ENCODE measurements at regions not wholly inside any gene's neighbourhood (a gene's known extent, or its start where the extent isn't known, plus 50 kb on each side); places are given as distances from the start of the nearest gene placed in this dataset.

GRCh38 chr20:56842056-56842455 lies 212.9 kb downstream of the TFAP2C start:
- Histone ChIP-seq H3K27me3 (ENCODE audit: insufficient read depth, low read length) (no peaks in the 10 kb centered on the region), H3K4me3 (ENCODE audit: low read length) (no peak overlapping the region), H3K9me3 (ENCODE audit: low read depth, low read length) (no peaks in the 10 kb centered on the region), H3K4me1 (ENCODE audit: insufficient read depth, low read length) (no peaks in the 10 kb centered on the region)

GRCh38 chr20:56843386-56843785 lies 214.3 kb downstream of the TFAP2C start:
- no peaks in the 10 kb centered on the region for H3K4me1 ChIP-seq (ENCODE audit: insufficient read depth, low read length)
- no peaks in the 10 kb centered on the region for H3K9me3 ChIP-seq (ENCODE audit: low read depth, low read length)
- H3K4me3 ChIP-seq (ENCODE audit: low read length): no peak overlapping the region
- H3K27me3 ChIP-seq (ENCODE audit: insufficient read depth, low read length): no peaks in the 10 kb centered on the region

- Histone ChIP-seq H3K9me3 (ENCODE audit: low read depth, low read length) (no peaks in the 10 kb centered on the region), H3K4me3 (ENCODE audit: low read length) (no peak overlapping the region), H3K4me1 (ENCODE audit: insufficient read depth, low read length) (no peaks in the 10 kb centered on the region), H3K27me3 (ENCODE audit: insufficient read depth, low read length) (no peaks in the 10 kb centered on the region)
Observed at GRCh38 chr20:56843817-56844216, 214.7 kb downstream of the TFAP2C start.

GRCh38 chr20:56845546-56846086 lies 216.5 kb downstream of the TFAP2C start:
- Histone ChIP-seq H3K4me3 (ENCODE audit: low read length) (no peak overlapping the region), H3K4me1 (ENCODE audit: insufficient read depth, low read length) (no peaks in the 10 kb centered on the region), H3K27me3 (ENCODE audit: insufficient read depth, low read length) (no peaks in the 10 kb centered on the region), H3K9me3 (ENCODE audit: low read depth, low read length) (no peaks in the 10 kb centered on the region)

GRCh38 chr20:56848561-56848960 lies 219.5 kb downstream of the TFAP2C start:
- Histone ChIP-seq H3K9me3 (ENCODE audit: low read depth, low read length) (no peaks in the 10 kb centered on the region), H3K27me3 (ENCODE audit: insufficient read depth, low read length) (no peaks in the 10 kb centered on the region), H3K4me3 (ENCODE audit: low read length) (no peak overlapping the region), H3K4me1 (ENCODE audit: insufficient read depth, low read length) (no peaks in the 10 kb centered on the region)

- Histone ChIP-seq H3K9me3 (ENCODE audit: low read depth, low read length) (no peaks in the 10 kb centered on the region), H3K4me3 (ENCODE audit: low read length) (no peak overlapping the region), H3K4me1 (ENCODE audit: insufficient read depth, low read length) (no peaks in the 10 kb centered on the region), H3K27me3 (ENCODE audit: insufficient read depth, low read length) (no peaks in the 10 kb centered on the region)
Observed at GRCh38 chr20:56851552-56851951, 222.4 kb downstream of the TFAP2C start.

GRCh38 chr20:56855708-56856107 lies 226.6 kb downstream of the TFAP2C start:
- H3K4me3 ChIP-seq (ENCODE audit: low read length): no peak overlapping the region
- H3K4me1 ChIP-seq (ENCODE audit: insufficient read depth, low read length): no peaks in the 10 kb centered on the region
- no peaks in the 10 kb centered on the region for H3K27me3 ChIP-seq (ENCODE audit: insufficient read depth, low read length)
- no peaks in the 10 kb centered on the region for H3K9me3 ChIP-seq (ENCODE audit: low read depth, low read length)

- no peaks in the 10 kb centered on the region for H3K9me3 ChIP-seq (ENCODE audit: low read depth, low read length)
- H3K4me3 ChIP-seq (ENCODE audit: low read length): no peak overlapping the region
- no peaks in the 10 kb centered on the region for H3K27me3 ChIP-seq (ENCODE audit: insufficient read depth, low read length)
- H3K4me1 ChIP-seq (ENCODE audit: insufficient read depth, low read length): no peaks in the 10 kb centered on the region
Observed at GRCh38 chr20:56857950-56858349, 228.8 kb downstream of the TFAP2C start.

GRCh38 chr20:56859039-56859800 lies 230.1 kb downstream of the TFAP2C start:
- Histone ChIP-seq H3K27me3 (ENCODE audit: insufficient read depth, low read length) (no peaks in the 10 kb centered on the region), H3K4me1 (ENCODE audit: insufficient read depth, low read length) (no peaks in the 10 kb centered on the region), H3K9me3 (ENCODE audit: low read depth, low read length) (no peaks in the 10 kb centered on the region), H3K4me3 (ENCODE audit: low read length) (no peak overlapping the region)

- Histone ChIP-seq H3K4me1 (ENCODE audit: insufficient read depth, low read length) (no peaks in the 10 kb centered on the region), H3K9me3 (ENCODE audit: low read depth, low read length) (no peaks in the 10 kb centered on the region), H3K4me3 (ENCODE audit: low read length) (no peak overlapping the region), H3K27me3 (ENCODE audit: insufficient read depth, low read length) (no peaks in the 10 kb centered on the region)
Observed at GRCh38 chr20:56859801-56860261, 230.7 kb downstream of the TFAP2C start.

- Histone ChIP-seq H3K4me1 (ENCODE audit: insufficient read depth, low read length) (no peaks in the 10 kb centered on the region), H3K27me3 (ENCODE audit: insufficient read depth, low read length) (no peaks in the 10 kb centered on the region), H3K4me3 (ENCODE audit: low read length) (no peak overlapping the region), H3K9me3 (ENCODE audit: low read depth, low read length) (no peaks in the 10 kb centered on the region)
Observed at GRCh38 chr20:56860413-56860812, 231.3 kb downstream of the TFAP2C start.

GRCh38 chr20:56861590-56861989 lies 232.5 kb downstream of the TFAP2C start:
- H3K4me1 ChIP-seq (ENCODE audit: insufficient read depth, low read length): no peaks in the 10 kb centered on the region
- no peaks in the 10 kb centered on the region for H3K9me3 ChIP-seq (ENCODE audit: low read depth, low read length)
- H3K27me3 ChIP-seq (ENCODE audit: insufficient read depth, low read length): no peaks in the 10 kb centered on the region
- no peak overlapping the region for H3K4me3 ChIP-seq (ENCODE audit: low read length)

GRCh38 chr20:56865055-56865454 lies 235.9 kb downstream of the TFAP2C start:
- Histone ChIP-seq H3K9me3 (ENCODE audit: low read depth, low read length) (no peaks in the 10 kb centered on the region), H3K4me1 (ENCODE audit: insufficient read depth, low read length) (no peaks in the 10 kb centered on the region), H3K27me3 (ENCODE audit: insufficient read depth, low read length) (no peaks in the 10 kb centered on the region), H3K4me3 (ENCODE audit: low read length) (no peak overlapping the region)

- H3K27me3 ChIP-seq (ENCODE audit: insufficient read depth, low read length): no peaks in the 10 kb centered on the region
- no peaks in the 10 kb centered on the region for H3K9me3 ChIP-seq (ENCODE audit: low read depth, low read length)
Observed at GRCh38 chr20:56867128-56867527, 238.0 kb downstream of the TFAP2C start.

GRCh38 chr20:56868746-56869145 lies 239.6 kb downstream of the TFAP2C start:
- H3K4me1 ChIP-seq (ENCODE audit: insufficient read depth, low read length): no peaks in the 10 kb centered on the region
- no peak overlapping the region for H3K4me3 ChIP-seq (ENCODE audit: low read length)
- H3K27me3 ChIP-seq (ENCODE audit: insufficient read depth, low read length): no peaks in the 10 kb centered on the region
- no peaks in the 10 kb centered on the region for H3K9me3 ChIP-seq (ENCODE audit: low read depth, low read length)

More at GRCh38 chr20:56867128-56867527, 238.0 kb downstream of the TFAP2C start:
- Histone ChIP-seq H3K4me3 (ENCODE audit: low read length) (no peak overlapping the region), H3K4me1 (ENCODE audit: insufficient read depth, low read length) (no peaks in the 10 kb centered on the region)

- no peak overlapping the region for H3K4me3 ChIP-seq (ENCODE audit: low read length)
- H3K4me1 ChIP-seq (ENCODE audit: insufficient read depth, low read length): no peaks in the 10 kb centered on the region
- H3K27me3 ChIP-seq (ENCODE audit: insufficient read depth, low read length): no peaks in the 10 kb centered on the region
- H3K9me3 ChIP-seq (ENCODE audit: low read depth, low read length): no peaks in the 10 kb centered on the region
Observed at GRCh38 chr20:56870271-56870670, 241.2 kb downstream of the TFAP2C start.

Data from mononuclear cell (primary cell).